ENCODE measurements at regions not wholly inside any gene's neighbourhood (a gene's known extent, or its start where the extent isn't known, plus 50 kb on each side); places are given as distances from the start of the nearest gene placed in this dataset.

DNA sequence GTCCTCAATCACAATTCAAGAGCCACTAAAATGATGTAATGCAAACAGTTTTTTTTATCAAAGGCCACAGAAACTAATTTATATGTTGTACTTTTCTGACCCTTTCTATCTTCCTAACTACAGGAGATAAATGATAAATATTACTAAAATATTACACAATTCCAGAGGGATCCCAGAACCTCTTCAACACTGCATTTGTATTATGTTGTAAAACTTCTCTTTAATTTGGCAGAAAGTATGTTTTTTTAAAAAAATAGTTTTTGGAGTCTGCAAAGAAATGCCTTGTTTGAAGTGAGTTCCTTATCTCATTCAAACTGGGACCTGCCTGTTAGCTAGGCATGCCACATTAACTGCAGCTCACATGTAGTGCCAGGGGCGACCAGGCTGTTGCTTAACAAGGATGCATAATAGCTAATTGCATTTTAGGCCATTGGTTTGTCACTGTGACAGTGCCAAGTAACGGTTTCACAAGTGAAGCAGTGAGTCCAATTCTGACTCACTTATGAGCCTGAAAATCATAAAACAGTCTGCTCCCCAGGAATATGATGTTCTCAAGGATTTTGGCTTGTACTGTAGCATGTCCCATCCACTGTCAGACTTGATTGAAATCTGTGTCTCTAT lies 266.9 kb downstream of the KTN1 start:
- Histone ChIP-seq H3K27ac (peak overlapping the region in 1 of 2 donors; percentile 32), H3K27me3 (no peaks in the 10 kb centered on the region)

GRCh38 chr14:55847766-55848165 lies 267.8 kb downstream of the KTN1 start:
- H3K27me3 ChIP-seq: no peaks in the 10 kb centered on the region
- no peak overlapping the region for H3K4me3 ChIP-seq
- peak overlapping the region in 1 of 2 donors; percentile 4 for H3K27ac ChIP-seq
- no peak for TF ChIP-seq CTCF (IDR thresholded peaks at IDR 0.05)
- peaks cover 0 to 20% of the 10 kb centered on the region in 2 donors for H3K4me1 ChIP-seq
- no peaks in the 10 kb centered on the region for H3K36me3 ChIP-seq
- peaks cover 0 to 11% of the 10 kb centered on the region in 2 donors for H3K9me3 ChIP-seq
- DNase-seq (ENCODE audit: low spot score): no peak

More for the DNA sequence above, 266.9 kb downstream of the KTN1 start:
- peak; percentile 68 for DNase-seq (ENCODE audit: low spot score)
- no peak overlapping the region for H3K4me3 ChIP-seq
- no peaks in the 10 kb centered on the region for H3K36me3 ChIP-seq
- H3K9me3 ChIP-seq: peaks cover 0 to 11% of the 10 kb centered on the region in 2 donors
- TF ChIP-seq CTCF (IDR thresholded peaks at IDR 0.05): no peak
- peaks cover 0 to 14% of the 10 kb centered on the region in 2 donors for H3K4me1 ChIP-seq

DNA sequence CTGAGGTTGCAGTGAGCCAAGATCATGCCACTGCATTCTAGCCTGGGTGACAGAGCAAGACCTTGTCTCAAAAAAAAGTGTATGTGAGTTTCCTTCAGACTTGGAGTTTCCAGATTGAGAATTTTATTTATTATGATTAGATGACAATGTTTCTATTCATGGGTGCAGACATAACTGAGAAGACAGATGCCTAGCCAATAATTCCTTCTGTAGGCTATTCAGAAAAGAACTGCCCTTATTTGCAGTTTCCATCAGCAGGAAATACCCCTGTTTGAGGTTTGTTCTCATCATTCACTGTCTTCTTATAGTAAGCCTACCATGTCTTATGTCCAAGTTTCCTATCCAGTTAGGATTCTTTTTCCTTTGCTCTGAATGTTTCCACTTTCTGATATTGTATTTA lies 269.0 kb downstream of the KTN1 start:
- no peaks in the 10 kb centered on the region for H3K27me3 ChIP-seq
- no peak overlapping the region for H3K4me3 ChIP-seq
- H3K36me3 ChIP-seq: no peaks in the 10 kb centered on the region

GRCh38 chr14:55849833-55850232 lies 268.4 kb upstream of the PELI2 start:
- H3K36me3 ChIP-seq: no peaks in the 10 kb centered on the region
- H3K4me3 ChIP-seq: no peak overlapping the region
- DNase-seq (ENCODE audit: low spot score): no peak
- H3K9me3 ChIP-seq: peaks cover 0 to 10% of the 10 kb centered on the region in 2 donors
- H3K4me1 ChIP-seq: peaks cover 0 to 20% of the 10 kb centered on the region in 2 donors
- no peak overlapping the region for H3K27ac ChIP-seq
- no peaks in the 10 kb centered on the region for H3K27me3 ChIP-seq
- no peak for TF ChIP-seq CTCF (IDR thresholded peaks at IDR 0.05)

More for the DNA sequence above, 269.0 kb downstream of the KTN1 start:
- no peak for DNase-seq (ENCODE audit: low spot score)
- H3K9me3 ChIP-seq: peaks cover 0 to 11% of the 10 kb centered on the region in 2 donors
- H3K27ac ChIP-seq: no peak overlapping the region
- no peak for TF ChIP-seq CTCF (IDR thresholded peaks at IDR 0.05)
- peaks cover 0 to 20% of the 10 kb centered on the region in 2 donors for H3K4me1 ChIP-seq

DNA sequence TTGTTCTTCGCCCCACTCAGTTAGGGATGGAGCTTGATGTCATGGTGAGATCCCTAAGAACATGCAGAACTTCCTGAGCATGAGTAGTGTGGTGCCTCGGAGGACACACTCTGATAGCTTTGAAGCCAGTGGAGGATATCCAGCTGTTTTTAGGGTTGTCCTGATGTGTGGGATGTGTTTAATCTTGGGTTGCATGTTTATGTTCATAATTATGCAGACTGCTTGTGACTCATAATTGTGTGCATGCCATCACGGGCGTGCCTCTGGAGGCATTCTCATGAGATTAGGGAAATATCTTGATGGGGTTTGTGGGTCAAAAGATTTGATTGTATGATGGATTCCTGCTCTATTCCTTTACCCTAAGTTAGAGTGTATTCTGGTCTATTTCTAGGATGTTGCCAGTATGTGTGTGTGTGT lies 267.4 kb upstream of the PELI2 start:
- DNase-seq (ENCODE audit: low spot score): no peak
- no peaks in the 10 kb centered on the region for H3K36me3 ChIP-seq
- TF ChIP-seq CTCF (IDR thresholded peaks at IDR 0.05): no peak
- H3K4me1 ChIP-seq: peaks cover 0 to 20% of the 10 kb centered on the region in 2 donors
- H3K27ac ChIP-seq: peak overlapping the region in 1 of 2 donors; percentile 4
- no peak overlapping the region for H3K4me3 ChIP-seq
- H3K27me3 ChIP-seq: no peaks in the 10 kb centered on the region
- H3K9me3 ChIP-seq: no peaks in the 10 kb centered on the region

DNA sequence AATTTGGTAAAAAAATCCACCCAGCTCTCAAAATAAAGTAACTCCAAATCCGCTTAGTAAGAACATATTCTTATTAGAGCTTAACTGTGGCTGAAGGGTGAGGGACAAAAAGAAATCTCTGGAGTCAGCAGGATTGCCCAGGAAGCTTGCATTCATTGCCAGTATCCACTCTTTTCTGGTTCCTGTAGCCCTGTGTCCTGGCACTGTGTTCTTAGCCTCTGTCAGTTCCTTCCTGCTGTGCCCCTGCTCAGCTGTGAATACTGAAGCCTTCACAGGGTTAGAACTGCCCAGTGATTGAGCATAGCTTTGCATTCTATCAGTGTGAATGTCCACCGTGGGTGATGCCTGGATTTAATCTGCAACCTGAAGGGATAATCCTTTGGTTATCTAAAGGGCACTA lies 266.9 kb upstream of the PELI2 start:
- no peak for DNase-seq (ENCODE audit: low spot score)
- H3K36me3 ChIP-seq: no peaks in the 10 kb centered on the region
- no peak for TF ChIP-seq CTCF (IDR thresholded peaks at IDR 0.05)

More for the DNA sequence above, 266.9 kb upstream of the PELI2 start:
- no peaks in the 10 kb centered on the region for H3K27me3 ChIP-seq
- H3K4me1 ChIP-seq: peaks cover 0 to 20% of the 10 kb centered on the region in 2 donors
- peak overlapping the region in 1 of 2 donors; percentile 4 for H3K27ac ChIP-seq
- H3K4me3 ChIP-seq: no peak overlapping the region
- no peaks in the 10 kb centered on the region for H3K9me3 ChIP-seq

All from right atrium auricular region (tissue), 2 donors.